Urinary bladder (tissue), 3 donors: ENCODE measurements at regions not wholly inside any gene's neighbourhood (a gene's known extent, or its start where the extent isn't known, plus 50 kb on each side); places are given as distances from the start of the nearest gene placed in this dataset.
"Not testable (repeated sequence)": the region's sequence is repeated elsewhere in the genome, so short reads cannot be mapped to it uniquely, and the experiment has no call there.

Experiments
- DNase-seq: peaks from one replicate; pipeline ENCODE4 v3.0.0-alpha.2; 2015; ENCODE audit errors: extremely low spot score
- H3K27ac ChIP-seq: one replicate; pipeline ENCODE4 v1.5.1; 2013; ENCODE audit warnings: low read depth, mild to moderate bottlenecking, moderate library complexity
- H3K36me3 ChIP-seq: one replicate; pipeline ENCODE4 v1.6.1; 2013; ENCODE audit warnings: mild to moderate bottlenecking, moderate library complexity; ENCODE audit not compliant: insufficient read depth
- H3K4me1 ChIP-seq: one replicate; pipeline ENCODE4 v1.6.1; 2013; ENCODE audit warnings: mild to moderate bottlenecking, moderate library complexity; ENCODE audit not compliant: insufficient read depth
- H3K4me3 ChIP-seq: one replicate; pipeline ENCODE4 v1.5.1; 2013; ENCODE audit warnings: low read depth, low read length
- WGBS: extraction: QIAGEN DNeasy Blood & Tissue Kit; methylation state at CpG from one replicate; pipeline ENCODE4 v1.1.7; 2013; 5-methylcytosine and 5-hydroxymethylcytosine counted together
- donor health status: healthy with polysubstance abuse.
- donor health status: healthy.

GRCh38 chr12:115815924-115816323 is 461.6 kb downstream of the MED13L start:
- 88% methylated on average over 7 of the region's 7 CpGs for WGBS
- Histone ChIP-seq H3K4me1 (peaks cover 2% of the 10 kb centered on the region), H3K4me3 (no peak overlapping the region), H3K27ac (no peak overlapping the region), H3K36me3 (no peaks in the 10 kb centered on the region)
- no peak for DNase-seq

GRCh38 chr12:115813256-115813655 is 464.2 kb downstream of the MED13L start:
- 70% methylated on average over 2 of the region's 2 CpGs for WGBS
- Histone ChIP-seq H3K4me3 (no peak overlapping the region), H3K27ac (no peak overlapping the region), H3K4me1 (peaks cover 2% of the 10 kb centered on the region), H3K36me3 (no peaks in the 10 kb centered on the region)
- no peak for DNase-seq

GRCh38 chr12:115811929-115812328 is 465.6 kb downstream of the MED13L start:
- WGBS: 83% methylated on average over 1 of the region's 1 CpG

GRCh38 chr12:115811045-115811444 is 466.4 kb downstream of the MED13L start:
- no peaks in the 10 kb centered on the region for H3K4me1 ChIP-seq
- DNase-seq: no peak
- no peak overlapping the region for H3K27ac ChIP-seq
- H3K4me3 ChIP-seq: no peak overlapping the region
- WGBS: 32% methylated on average over 4 of the region's 4 CpGs
- H3K36me3 ChIP-seq: no peaks in the 10 kb centered on the region

More at GRCh38 chr12:115811929-115812328, 465.6 kb downstream of the MED13L start:
- Histone ChIP-seq H3K36me3 (no peaks in the 10 kb centered on the region), H3K4me1 (peaks cover 2% of the 10 kb centered on the region), H3K27ac (no peak overlapping the region), H3K4me3 (no peak overlapping the region)
- no peak for DNase-seq

- Histone ChIP-seq H3K4me1 (no peaks in the 10 kb centered on the region), H3K36me3 (no peaks in the 10 kb centered on the region), H3K27ac (no peak overlapping the region), H3K4me3 (no peak overlapping the region)
- 32% methylated on average over 13 of the region's 13 CpGs for WGBS
- DNase-seq: peak; percentile 64
Observed at GRCh38 chr12:115810122-115810901, 467.2 kb downstream of the MED13L start.

- no peaks in the 10 kb centered on the region for H3K4me1 ChIP-seq
- no peak overlapping the region for H3K4me3 ChIP-seq
- H3K36me3 ChIP-seq: no peaks in the 10 kb centered on the region
- DNase-seq: no peak
- no peak overlapping the region for H3K27ac ChIP-seq
- 77% methylated on average over 3 of the region's 3 CpGs for WGBS
Observed at GRCh38 chr12:115806000-115806399, 471.5 kb downstream of the MED13L start.

- Histone ChIP-seq H3K36me3 (no peaks in the 10 kb centered on the region), H3K4me1 (no peaks in the 10 kb centered on the region), H3K27ac (no peak overlapping the region), H3K4me3 (no peak overlapping the region)
- no peak for DNase-seq
- 88% methylated on average over 3 of the region's 3 CpGs for WGBS
Observed at GRCh38 chr12:115802767-115803166, 474.7 kb downstream of the MED13L start.

- H3K27ac ChIP-seq: no peak overlapping the region
- H3K4me1 ChIP-seq: no peaks in the 10 kb centered on the region
- 42% methylated on average over 3 of the region's 3 CpGs for WGBS
- no peak overlapping the region for H3K4me3 ChIP-seq
- H3K36me3 ChIP-seq: no peaks in the 10 kb centered on the region
- no peak for DNase-seq
Observed at GRCh38 chr12:115801871-115802270, 475.6 kb downstream of the MED13L start.

GRCh38 chr12:115799610-115800009 is 477.9 kb downstream of the MED13L start:
- no peaks in the 10 kb centered on the region for H3K36me3 ChIP-seq
- 87% methylated on average over 4 of the region's 4 CpGs for WGBS
- H3K4me3 ChIP-seq: no peak overlapping the region
- H3K27ac ChIP-seq: no peak overlapping the region
- H3K4me1 ChIP-seq: no peaks in the 10 kb centered on the region
- DNase-seq: no peak

- Histone ChIP-seq H3K27ac (no peak overlapping the region), H3K36me3 (no peaks in the 10 kb centered on the region), H3K4me3 (no peak overlapping the region), H3K4me1 (no peaks in the 10 kb centered on the region)
- DNase-seq: no peak
- WGBS: 83% methylated on average over 4 of the region's 4 CpGs
Observed at GRCh38 chr12:115798309-115798917, 479.1 kb downstream of the MED13L start.

GRCh38 chr12:115794659-115795081 is 482.8 kb downstream of the MED13L start:
- no peaks in the 10 kb centered on the region for H3K36me3 ChIP-seq
- H3K4me1 ChIP-seq: no peaks in the 10 kb centered on the region
- no peak overlapping the region for H3K27ac ChIP-seq
- WGBS: 78% methylated on average over 6 of the region's 6 CpGs
- H3K4me3 ChIP-seq: no peak overlapping the region
- no peak for DNase-seq

- WGBS: 85% methylated on average over 4 of the region's 4 CpGs
Observed at GRCh38 chr12:115791331-115791730, 486.2 kb downstream of the MED13L start.

GRCh38 chr12:115790526-115790925 is 487.0 kb downstream of the MED13L start:
- H3K27ac ChIP-seq: no peak overlapping the region
- no peaks in the 10 kb centered on the region for H3K36me3 ChIP-seq
- no peak for DNase-seq
- 92% methylated on average over 1 of the region's 1 CpG for WGBS
- no peaks in the 10 kb centered on the region for H3K4me1 ChIP-seq
- H3K4me3 ChIP-seq: no peak overlapping the region

More at GRCh38 chr12:115791331-115791730, 486.2 kb downstream of the MED13L start:
- Histone ChIP-seq H3K4me1 (no peaks in the 10 kb centered on the region), H3K27ac (no peak overlapping the region), H3K4me3 (no peak overlapping the region), H3K36me3 (no peaks in the 10 kb centered on the region)
- DNase-seq: no peak

GRCh38 chr12:115786490-115786889 is 491.0 kb downstream of the MED13L start:
- not testable (repeated sequence) for H3K4me1 ChIP-seq, DNase-seq, H3K27ac ChIP-seq, H3K4me3 ChIP-seq, H3K36me3 ChIP-seq
- 78% methylated on average over 3 of the region's 3 CpGs for WGBS
